ENCODE measurements at regions not wholly inside any gene's neighbourhood (a gene's known extent, or its start where the extent isn't known, plus 50 kb on each side); places are given as distances from the start of the nearest gene placed in this dataset.

GRCh38 chr14:56903304-56903969 is 93.2 kb upstream of the OTX2 start:
- DNase-seq (ENCODE audit: low spot score): no peak

GRCh38 chr14:56902385-56902784 is 92.1 kb upstream of the OTX2 start:
- DNase-seq (ENCODE audit: low spot score): no peak

DNA sequence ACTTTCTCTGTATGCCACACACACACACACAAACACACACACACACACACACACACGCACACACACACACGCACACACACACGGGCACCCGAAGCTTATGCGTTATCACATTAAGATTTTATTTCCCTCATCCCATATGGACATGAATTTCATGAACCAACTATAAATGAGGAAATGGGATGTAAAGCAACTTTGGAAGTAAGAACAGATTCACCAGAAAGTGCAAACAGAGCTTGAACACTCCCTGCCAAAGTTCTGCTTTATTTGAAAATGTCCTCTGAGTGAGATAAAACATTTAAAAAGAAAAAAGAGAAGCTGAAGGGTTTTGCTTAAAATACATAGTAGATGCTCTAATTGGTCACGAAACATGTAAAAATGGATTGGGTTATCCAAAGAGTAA is 90.4 kb upstream of the OTX2 start:
- no peak for DNase-seq (ENCODE audit: low spot score)

DNA sequence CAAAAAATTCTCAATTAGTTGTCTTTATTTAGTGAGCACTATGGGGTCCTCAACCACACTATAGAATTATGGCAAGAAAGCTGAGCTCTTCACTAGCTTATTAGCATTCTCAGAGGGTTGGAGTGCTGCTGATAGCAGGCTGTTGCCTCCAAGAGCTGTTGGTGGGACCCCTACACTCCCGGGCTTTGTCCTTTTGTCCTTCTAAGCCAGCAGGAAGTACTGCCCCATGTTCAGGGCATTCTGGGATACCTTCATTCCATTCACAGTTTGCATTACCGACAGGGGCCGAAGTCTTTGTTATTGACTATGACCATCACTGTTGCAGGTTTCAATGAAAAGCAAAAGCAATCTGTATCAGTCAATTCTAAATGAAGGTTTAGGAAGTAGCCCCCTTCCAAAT is 89.5 kb upstream of the OTX2 start:
- DNase-seq (ENCODE audit: low spot score): no peak

GRCh38 chr14:56896922-56897321 is 86.6 kb upstream of the OTX2 start:
- no peak for DNase-seq (ENCODE audit: low spot score)

- DNase-seq (ENCODE audit: low spot score): no peak
These were observed 86.0 kb upstream of the OTX2 start for GRCh38 chr14:56896231-56896630.

DNA sequence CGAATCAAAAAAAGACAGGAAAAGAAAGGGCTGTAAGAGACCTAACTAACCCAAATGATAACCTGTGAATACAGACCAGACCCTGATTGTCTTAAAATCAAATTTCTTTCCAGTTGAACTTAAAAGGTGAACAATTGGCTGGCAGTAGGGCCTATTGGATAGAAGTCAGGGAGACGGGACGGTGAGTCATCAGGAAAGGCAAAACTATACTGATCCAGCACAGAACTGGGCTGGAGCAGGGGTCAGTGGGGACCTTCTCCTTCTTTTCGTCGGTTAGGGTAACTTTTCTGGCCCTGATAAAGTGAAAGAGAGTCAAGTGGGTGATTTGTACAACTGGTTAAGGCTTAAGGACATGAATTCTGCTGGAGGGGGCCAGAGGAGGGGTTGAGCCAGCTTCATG is 84.9 kb upstream of the OTX2 start:
- DNase-seq (ENCODE audit: low spot score): no peak

- DNase-seq (ENCODE audit: low spot score): no peak
These were observed 84.3 kb upstream of the OTX2 start for GRCh38 chr14:56894591-56894991.

GRCh38 chr14:56892959-56893358 is 82.7 kb upstream of the OTX2 start:
- DNase-seq (ENCODE audit: low spot score): no peak

GRCh38 chr14:56891226-56891625 is 80.9 kb upstream of the OTX2 start:
- DNase-seq (ENCODE audit: low spot score): no peak

GRCh38 chr14:56889705-56890104 is 79.4 kb upstream of the OTX2 start:
- DNase-seq (ENCODE audit: low spot score): no peak

- DNase-seq (ENCODE audit: low spot score): no peak
These were observed 78.0 kb upstream of the OTX2 start for GRCh38 chr14:56888274-56888673.

DNA sequence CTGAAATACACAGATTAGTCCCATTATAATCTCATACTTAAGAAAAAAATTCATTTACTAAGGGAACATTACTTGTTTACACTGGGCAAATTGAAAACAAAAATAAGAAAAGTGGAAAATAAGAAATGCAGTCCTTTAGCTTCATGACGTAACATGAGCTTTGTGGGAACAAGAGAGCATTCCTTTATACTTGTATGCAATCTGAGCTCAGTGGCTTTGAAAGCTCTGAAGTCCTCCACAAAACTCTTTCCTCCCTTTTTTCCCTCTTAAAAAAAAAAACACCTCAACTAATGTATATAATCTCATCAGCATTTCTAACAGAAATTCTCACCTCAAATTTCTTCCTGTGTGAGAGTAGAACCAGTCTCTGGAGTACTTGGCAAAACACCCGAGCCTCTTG is 76.9 kb upstream of the OTX2 start:
- no peak for DNase-seq (ENCODE audit: low spot score)

- DNase-seq (ENCODE audit: low spot score): no peak
These were observed 76.3 kb upstream of the OTX2 start for GRCh38 chr14:56886471-56887062.

DNA sequence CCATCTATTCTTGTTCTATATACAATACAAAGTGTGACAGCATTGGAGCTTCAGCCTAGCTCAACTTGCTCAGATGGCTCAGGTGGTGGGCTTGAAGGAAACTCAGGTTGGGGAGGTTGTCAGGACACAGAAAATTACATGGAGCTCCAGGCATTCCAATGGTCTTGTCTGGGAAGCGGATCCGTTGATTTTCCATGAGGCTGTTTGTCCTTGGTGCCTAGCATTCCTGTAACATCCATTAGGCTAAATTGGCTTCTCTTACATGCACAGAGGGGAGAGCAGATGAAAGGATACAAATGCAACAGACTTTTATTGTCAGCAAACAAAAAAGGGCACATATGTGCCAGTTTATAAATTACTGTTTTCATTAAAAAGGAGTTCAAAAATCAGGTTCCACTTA is 75.5 kb upstream of the OTX2 start:
- no peak for DNase-seq (ENCODE audit: low spot score)

DNA sequence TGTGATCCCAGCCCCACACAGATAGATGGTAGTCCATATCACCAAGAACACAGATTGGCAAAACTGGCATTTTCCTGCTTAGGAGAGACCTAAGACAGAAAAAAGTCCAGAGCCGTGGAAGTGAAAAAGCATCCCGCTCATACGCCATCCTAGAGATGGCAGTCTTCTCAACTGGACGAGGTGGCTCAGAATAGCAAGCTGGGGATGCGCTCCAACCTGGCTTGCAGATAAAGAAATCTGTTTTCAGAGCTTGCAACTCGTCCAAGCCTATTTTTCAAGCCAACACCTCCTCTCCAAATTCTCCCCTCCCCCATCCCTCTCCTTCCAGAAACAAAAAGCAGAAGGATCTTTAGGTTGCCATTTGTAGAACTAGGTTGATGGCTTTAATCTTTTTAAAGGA is 74.3 kb upstream of the OTX2 start:
- no peak for DNase-seq (ENCODE audit: low spot score)

DNA sequence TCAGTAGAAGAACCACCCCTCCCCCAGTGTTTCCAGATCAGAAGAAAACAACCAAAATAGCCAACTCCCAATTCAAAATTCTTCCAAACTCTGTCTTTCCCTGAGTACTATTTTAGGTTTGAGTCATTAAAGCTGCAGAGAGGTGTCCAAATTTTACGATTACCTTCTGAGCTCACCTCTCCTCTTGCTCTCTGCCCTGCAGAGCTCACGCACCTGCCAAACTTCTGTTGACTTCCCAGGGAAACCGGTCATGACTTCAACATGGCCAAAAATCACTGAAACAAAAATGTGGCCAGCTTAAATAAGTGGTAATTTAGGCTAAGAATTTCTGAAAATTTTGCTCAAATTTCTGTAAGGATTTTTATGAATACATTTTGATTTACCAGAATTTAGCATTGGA is 70.9 kb upstream of the OTX2 start:
- no peak for DNase-seq (ENCODE audit: low spot score)

DNA sequence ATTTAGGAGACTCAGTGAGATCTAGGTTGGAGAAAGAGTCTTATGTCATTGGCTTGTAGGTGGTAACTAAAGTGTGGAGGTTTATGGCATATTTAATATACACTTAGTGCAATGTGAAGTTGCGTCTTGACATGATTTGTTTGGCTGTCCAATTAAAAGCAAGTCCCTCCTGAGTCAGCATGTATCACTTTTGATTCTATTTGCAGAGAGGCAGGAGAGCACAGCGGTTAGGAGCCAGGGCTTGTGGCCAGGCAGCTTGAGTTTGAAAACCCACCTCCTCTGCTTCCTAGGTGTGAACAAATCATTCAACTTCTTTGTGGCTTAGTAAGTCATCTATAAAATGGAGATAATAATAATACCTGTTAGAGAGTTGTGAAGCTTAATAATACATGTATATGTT is 68.5 kb upstream of the OTX2 start:
- no peak for DNase-seq (ENCODE audit: low spot score)

GRCh38 chr14:56875104-56875675 is 64.9 kb upstream of the OTX2 start:
- no peak for DNase-seq (ENCODE audit: low spot score)

DNA sequence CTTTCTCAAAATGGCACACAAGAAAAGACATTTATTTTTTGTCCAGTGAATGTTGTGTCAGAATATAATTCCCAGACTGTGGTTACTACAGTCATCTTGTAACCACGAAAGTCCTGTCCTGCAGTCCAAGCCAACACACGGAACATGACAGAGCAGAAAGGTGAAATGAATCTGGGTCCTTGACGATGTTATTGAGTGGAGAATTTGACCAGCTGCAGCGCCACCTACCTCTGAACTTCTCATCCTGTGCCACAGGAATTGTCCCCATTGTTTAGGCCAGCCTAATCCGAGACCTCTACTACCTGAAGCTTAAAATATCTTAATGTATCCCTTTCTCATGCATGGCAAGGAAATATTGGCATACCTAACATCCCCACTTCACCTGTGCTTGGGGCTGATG is 64.1 kb upstream of the OTX2 start:
- DNase-seq (ENCODE audit: low spot score): no peak

GRCh38 chr14:56870336-56870735 is 60.1 kb upstream of the OTX2 start:
- DNase-seq (ENCODE audit: low spot score): no peak

DNA sequence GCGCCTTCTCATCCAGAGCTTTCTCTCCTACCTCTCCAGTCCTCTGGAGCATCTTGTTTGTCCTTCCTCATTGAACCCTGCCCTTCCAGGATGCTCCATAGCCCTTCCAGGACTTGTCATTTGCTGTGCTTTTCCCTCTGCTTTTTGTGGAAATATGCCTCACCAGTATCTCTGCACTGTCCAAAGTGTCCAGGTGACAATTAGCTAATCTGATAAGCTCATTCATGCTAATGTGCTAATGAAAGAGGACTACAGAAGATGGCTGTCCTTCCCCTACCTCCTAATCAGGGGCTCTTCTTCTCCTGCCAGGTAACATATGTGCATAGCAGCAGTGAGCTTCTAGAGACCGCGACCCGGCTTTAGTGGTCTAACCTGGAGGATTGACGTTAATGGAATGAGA is 58.4 kb upstream of the OTX2 start:
- no peak for DNase-seq (ENCODE audit: low spot score)

DNA sequence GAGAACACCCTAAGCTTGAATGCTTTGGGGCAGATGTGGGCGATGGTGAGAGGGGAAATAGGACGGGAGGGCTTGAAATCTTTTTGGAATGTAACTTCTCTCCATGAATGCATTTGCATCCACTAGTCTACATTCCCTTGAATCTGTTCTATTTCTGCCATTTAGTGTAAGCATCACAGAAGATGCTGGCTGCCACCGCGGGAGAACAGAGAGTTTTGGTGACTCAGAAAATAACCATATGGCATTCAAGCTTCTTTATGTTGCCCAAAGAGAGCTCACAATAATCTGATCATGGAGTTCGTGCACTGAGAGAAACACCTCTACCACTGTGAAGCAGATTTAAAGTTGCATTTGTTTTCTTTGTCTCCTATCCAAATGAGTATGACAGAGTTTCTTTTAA is 52.6 kb upstream of the OTX2 start:
- no peak for DNase-seq (ENCODE audit: low spot score)

DNA sequence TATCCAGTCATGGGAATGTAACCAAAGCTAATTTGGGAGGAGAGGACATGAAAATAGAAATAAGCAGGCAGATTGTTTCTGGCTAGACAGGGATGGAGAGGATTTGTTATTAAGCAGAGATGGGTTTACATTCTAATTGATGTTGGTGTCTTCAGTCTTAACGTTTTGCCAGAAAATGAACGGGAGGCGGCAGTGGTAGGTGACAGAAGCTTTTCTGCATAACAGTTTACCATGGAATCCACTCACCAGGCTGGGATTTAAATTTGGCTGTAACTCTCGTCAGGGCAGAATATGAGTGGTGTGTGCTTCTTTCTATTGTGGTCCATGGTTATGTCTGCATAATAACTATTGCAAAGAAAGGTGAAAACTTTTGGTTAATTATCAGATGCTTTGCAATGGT is 50.2 kb upstream of the OTX2 start:
- DNase-seq (ENCODE audit: low spot score): no peak

Measured in AG20443 (cell line).